SK-N-SH (cell line): ENCODE measurements at regions not wholly inside any gene's neighbourhood (a gene's known extent, or its start where the extent isn't known, plus 50 kb on each side); places are given as distances from the start of the nearest gene placed in this dataset.

Experiments used
- CTCF ChIP-seq: fragments of 200-600 bp; sonication (generic); IDR thresholded peaks from 2 replicates; pipeline ENCODE4 v1.6.1; 2017; ENCODE audit warnings: antibody characterized with exemption, mild to moderate bottlenecking, moderate library complexity
- EP300 ChIP-seq, 2 experiments: IDR thresholded peaks; 2 replicates each; pipeline versions ENCODE4 v1.4.0 to v1.6.1; 2012; ENCODE audit warnings: borderline replicate concordance in 1 of 2, low read depth in 1 of 2, low read length in 1 of 2
- EZH2phosphoT487 ChIP-seq: fragments of 200-600 bp; sonication (generic); IDR thresholded peaks from 2 replicates; pipeline ENCODE4 v1.6.1; 2017; ENCODE audit warnings: low read depth, mixed run types, mild to moderate bottlenecking, antibody characterized with exemption, moderate library complexity, borderline replicate concordance
- GABPA ChIP-seq: IDR thresholded peaks from 2 replicates; pipeline ENCODE4 v1.4.0; 2012; ENCODE audit warnings: low read depth, mild to moderate bottlenecking
- IRF3 ChIP-seq: fragments of 150-350 bp; IDR thresholded peaks from 2 replicates; pipeline ENCODE4 v1.6.1; 2016; ENCODE audit warnings: mild to moderate bottlenecking, low read depth, low read length
- POLR2AphosphoS5 ChIP-seq: IDR thresholded peaks from 2 replicates; pipeline ENCODE4 v1.6.1; 2012; ENCODE audit warnings: low read depth, low read length
- REST ChIP-seq: IDR thresholded peaks from 2 replicates; pipeline ENCODE4 v1.6.1; 2012; ENCODE audit warnings: mild to moderate bottlenecking, low read depth, low read length, moderate library complexity
- SMC3 ChIP-seq: IDR thresholded peaks from 2 replicates; pipeline ENCODE4 v1.6.1; 2012; ENCODE audit warnings: low read depth, low read length, improper control_type of control experiment

GRCh38 chr16:85987750-85988078 is 88.8 kb downstream of the IRF8 start:
- no peak for TF ChIP-seq CTCF
- TF ChIP-seq SMC3: no peak
- no peak for TF ChIP-seq GABPA
- TF ChIP-seq EP300 (IDR thresholded peaks at IDR 0.05; ENCODE audit: borderline replicate concordance in 1 of 2, low read depth in 1 of 2, low read length in 1 of 2): no peak
- TF ChIP-seq REST: no peak
- TF ChIP-seq EZH2phosphoT487: no peak
- TF ChIP-seq POLR2AphosphoS5: no peak
- TF ChIP-seq IRF3: no peak
